OCI-LY7 (cell line): ENCODE measurements at regions not wholly inside any gene's neighbourhood (a gene's known extent, or its start where the extent isn't known, plus 50 kb on each side); places are given as distances from the start of the nearest gene placed in this dataset.

Experiments used
- EZH2phosphoT487 ChIP-seq: fragments of 200-600 bp; sonication (generic); IDR thresholded peaks from 2 replicates; pipeline ENCODE4 v1.6.1; 2018; ENCODE audit warnings: low read depth, borderline replicate concordance, mild to moderate bottlenecking, mixed run types, antibody characterized with exemption, low read length, moderate library complexity, mixed read lengths
- TF ChIP-seq, protein P1 (sequence below): fragments of 200-600 bp; sonication (generic); conservative IDR thresholded peaks from 2 replicates; pipeline ENCODE4 v1.5.1; 2014; ENCODE audit warnings: mild to moderate bottlenecking, antibody characterized with exemption, low read length, moderate library complexity, mixed read lengths

DNA sequence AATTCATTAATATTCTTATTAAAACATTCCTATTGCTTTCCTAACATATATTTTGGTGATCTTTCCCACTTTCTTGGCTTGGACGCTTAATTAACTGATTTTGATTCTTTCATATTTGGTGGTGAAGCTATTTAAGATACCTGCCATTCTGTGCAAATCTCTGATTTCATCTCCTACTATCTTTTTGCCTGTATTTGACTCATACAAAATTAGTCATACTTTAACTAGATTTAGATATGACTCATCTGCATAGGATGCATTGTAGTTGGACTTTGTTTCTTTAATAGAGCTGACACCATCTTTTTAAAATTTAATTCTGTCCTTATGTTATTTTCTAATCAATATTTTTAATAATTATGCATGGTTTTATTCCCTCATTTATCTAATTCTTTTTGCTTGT, 93.8 kb upstream of the PLPPR4 start:
- TF ChIP-seq, protein P1, sequence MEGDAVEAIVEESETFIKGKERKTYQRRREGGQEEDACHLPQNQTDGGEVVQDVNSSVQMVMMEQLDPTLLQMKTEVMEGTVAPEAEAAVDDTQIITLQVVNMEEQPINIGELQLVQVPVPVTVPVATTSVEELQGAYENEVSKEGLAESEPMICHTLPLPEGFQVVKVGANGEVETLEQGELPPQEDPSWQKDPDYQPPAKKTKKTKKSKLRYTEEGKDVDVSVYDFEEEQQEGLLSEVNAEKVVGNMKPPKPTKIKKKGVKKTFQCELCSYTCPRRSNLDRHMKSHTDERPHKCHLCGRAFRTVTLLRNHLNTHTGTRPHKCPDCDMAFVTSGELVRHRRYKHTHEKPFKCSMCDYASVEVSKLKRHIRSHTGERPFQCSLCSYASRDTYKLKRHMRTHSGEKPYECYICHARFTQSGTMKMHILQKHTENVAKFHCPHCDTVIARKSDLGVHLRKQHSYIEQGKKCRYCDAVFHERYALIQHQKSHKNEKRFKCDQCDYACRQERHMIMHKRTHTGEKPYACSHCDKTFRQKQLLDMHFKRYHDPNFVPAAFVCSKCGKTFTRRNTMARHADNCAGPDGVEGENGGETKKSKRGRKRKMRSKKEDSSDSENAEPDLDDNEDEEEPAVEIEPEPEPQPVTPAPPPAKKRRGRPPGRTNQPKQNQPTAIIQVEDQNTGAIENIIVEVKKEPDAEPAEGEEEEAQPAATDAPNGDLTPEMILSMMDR: no peak
- no peak for TF ChIP-seq EZH2phosphoT487
